Fibroblast of gingiva (primary cell): ENCODE measurements at regions not wholly inside any gene's neighbourhood (a gene's known extent, or its start where the extent isn't known, plus 50 kb on each side); places are given as distances from the start of the nearest gene placed in this dataset.
"Not testable (repeated sequence)": the region's sequence is repeated elsewhere in the genome, so short reads cannot be mapped to it uniquely, and the experiment has no call there.

ENCODE experiments used
- DNase-seq: peaks from one replicate; pipeline ENCODE4 v3.0.0-alpha.2; 2011; ENCODE audit warnings: low read depth

DNA sequence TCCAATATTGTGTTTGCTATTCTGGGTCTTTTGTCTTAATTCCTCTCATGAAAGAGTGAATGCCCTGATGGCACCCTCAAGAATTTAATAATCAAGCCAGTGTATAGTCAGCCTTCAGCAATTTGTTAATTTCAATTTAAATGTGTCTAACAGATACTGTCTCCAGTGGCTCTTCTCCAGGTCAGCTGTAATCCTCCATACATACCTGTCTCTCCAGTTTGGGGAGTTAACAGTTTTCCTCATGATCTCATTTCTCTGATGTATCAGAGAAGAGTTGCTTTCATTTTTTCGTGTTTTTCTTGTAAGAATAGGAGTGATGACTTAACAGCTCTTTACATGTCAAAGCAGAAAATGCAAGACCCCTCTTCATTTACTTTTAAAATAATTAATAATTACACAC is 500.3 kb upstream of the RORB start:
- DNase-seq = no peak

DNA sequence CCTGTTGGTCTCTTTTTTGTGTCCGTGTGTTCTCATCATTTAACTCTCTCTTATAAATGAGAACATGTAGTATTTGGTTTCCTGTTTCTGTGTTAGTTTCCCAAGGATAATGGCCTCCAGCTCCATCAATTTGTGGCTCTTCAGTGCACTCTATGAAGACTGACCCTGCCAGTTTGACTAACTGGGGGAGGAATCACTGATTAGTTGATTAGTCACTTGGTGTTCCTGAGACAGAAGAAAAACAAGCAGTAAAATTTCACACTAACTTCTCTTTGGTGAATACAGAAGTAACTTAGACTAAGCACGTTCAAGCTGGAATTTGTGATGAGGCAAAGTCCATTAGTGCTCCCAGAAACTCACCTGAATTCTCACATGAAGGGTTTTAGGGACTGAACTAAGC is 495.8 kb upstream of the RORB start:
- DNase-seq = no peak

DNA sequence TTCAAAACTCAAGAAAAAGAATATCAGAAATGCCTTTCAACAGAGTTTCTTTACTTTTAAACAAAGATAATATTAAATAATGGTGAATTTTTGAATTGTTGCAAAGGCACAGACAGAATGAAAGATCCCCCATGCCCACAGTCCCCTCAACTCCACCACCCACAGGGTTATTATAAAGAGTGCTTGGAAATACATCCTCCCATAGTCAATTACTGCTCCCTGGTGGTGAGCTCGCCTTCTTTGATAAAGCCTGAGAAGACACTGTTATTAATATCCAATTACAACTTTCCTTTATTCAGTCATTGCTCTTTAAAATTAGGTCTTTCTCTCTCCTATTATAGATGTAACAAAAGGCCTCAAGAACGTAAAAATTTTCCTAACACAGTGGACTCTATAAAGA is 490.2 kb upstream of the RORB start:
- no peak for DNase-seq

DNA sequence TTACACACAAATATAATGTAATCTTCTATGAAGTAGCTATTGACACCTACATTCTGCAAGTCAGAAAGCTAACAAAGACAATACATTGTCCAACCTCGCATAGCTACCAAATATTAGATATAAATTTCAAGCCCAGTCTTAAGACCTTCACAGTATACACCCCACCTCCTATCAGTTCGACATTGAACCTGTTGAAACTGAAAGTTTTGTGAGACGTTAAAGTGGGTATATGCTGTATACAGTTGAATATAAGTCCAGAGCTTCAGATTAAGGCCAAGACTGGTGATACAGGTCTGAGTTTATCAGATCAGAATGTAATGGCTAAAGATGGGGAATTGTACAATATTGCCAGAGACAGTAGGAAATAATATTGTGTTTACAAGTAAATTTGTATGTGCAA is 489.3 kb upstream of the RORB start:
- no peak for DNase-seq

DNA sequence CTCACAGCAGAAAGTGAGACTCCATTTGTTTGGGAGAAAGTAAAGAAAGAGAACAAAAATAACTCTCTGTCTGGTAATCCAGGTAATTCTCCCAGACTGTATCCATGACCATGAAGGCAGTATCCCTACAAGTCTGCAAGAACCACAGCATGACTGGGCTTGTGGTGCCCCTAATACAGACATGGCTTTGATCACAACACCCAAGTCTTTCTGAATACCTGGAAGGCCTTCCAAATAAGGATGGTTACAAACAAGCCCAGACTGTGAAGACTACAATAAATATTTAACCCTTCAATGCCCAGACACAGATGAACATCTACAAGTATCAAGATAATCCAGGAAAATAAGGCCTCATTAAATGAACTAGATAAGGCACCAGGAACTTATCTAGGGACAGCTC is 481.1 kb upstream of the RORB start:
- no peak for DNase-seq

DNA sequence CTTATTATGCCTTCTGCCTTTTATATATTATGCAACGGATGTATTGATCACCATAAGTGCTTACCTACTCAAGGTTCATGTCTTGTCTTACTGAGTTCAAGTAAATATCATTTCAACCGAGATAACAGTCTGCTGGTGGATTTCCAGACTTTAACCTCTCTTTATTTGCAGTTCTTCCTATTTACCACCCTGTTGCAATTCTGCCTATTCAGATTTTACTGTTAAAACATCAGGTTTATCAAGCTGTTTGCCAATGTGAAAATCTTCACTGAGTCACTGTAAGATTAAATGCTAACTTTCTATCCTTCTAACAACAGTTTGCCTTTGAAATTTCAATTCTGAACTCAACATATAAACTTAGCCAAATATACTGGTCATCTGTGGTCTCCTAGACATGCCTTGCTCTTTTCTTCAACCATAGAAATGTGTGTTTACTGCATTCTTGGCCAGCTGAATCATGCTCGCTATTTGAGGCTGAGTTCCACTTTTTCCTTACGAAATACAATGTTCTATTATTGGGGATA is 471.7 kb upstream of the RORB start:
- peak; percentile 87 for DNase-seq

DNA sequence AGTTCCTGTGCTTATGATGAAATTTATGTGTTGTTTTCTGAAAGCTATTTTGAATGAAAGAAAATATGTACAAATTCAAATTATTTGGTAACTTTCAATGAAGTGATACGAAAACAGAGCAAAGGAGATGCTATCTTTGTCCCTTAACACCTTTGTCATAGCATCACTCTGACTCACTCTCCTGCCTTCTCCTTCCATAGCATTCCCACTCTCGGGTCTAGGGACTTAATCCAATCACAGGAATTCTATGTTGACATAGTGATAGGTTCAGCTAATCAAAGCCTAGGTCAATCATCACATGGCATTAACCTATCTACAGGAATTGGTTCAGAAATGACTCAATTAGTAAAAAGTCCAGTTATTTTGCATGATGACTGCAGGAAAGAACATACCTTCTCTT is 464.7 kb upstream of the RORB start:
- no peak for DNase-seq

DNA sequence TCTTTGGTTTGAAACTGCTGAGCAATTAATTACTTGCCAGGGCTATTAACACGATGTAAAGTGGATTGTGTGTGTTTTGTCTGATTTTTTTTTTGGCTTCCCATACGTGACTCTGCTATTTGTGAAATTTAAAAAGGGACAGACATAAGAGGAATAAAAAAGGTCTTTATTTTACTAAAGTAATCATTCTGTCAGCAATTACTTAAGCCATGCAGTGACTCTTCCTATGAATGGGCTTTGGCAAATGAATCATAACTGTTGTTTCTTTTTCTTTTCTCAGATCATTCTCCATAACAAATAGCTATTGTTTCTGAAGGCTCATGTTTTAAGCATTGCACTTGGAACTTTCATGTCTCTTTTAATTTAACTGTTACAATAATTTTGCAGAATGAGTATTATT is 461.3 kb upstream of the RORB start:
- DNase-seq = no peak

DNA sequence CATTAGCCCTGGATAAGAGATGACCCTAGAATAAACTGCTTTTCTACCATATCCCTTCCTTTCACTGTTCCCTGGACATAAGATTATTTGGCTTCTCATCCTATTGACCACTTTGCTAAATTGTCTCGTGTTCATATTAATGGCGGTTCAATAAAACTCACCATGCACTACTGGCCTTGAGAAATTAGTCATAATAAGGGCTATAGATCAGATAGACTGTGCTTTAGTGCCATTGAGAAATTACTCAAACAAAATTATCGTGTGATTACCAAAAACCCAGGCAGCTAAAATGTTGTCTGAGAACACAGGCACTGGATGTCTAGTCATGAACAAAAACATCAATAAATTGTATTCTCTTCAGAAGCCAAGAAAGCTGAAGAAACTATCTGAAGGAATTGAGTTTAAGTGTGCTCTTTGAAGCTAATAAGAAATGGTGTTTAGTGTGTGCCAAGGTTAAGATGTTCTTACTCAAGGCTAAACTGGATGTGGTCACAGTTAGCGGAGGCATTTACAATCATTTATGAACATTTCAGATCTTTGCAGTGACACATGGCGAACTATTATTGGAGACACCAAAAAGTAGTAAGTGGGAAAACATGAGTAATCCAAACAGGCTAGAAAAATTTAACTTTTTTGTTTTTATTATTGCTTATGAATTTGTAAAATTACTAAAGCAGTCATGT is 460.4 kb upstream of the RORB start:
- no peak for DNase-seq

DNA sequence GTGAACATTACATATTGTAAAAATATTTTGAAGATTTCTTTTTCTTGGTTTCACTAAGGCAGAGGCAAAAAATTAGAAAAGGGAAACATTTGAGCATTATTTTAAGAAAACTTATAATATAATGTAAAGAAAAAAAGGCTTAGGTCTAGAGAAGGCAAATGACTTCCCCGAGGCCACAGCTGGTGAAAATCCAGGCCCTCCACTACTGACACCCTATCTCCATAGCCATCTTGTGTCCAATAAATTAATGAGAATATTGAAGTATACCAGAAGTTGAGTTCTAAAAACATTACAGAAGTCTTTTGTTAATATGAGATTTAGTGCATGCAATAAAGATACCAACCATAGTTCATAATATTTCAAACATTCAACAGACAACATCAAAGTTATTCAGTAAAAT is 459.9 kb upstream of the RORB start:
- DNase-seq = no peak

DNA sequence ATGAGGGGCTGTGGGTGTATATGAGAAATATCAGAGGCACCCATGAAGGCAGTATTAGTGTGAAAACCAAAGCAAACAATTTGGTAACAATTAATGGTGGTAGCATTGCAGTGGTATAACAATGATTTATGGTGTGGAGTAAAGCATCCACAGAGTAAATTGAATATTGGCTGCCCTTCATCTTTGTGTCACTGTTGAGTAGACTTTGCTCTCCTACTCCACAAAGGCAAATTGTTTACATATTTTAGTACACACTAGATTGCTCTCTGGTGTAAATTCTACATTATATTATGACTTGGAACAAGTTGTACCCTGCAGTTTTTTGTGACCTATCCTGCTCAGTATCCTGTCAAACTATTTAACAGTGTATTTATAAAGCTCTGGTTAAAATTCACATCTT is 455.5 kb upstream of the RORB start:
- DNase-seq = no peak

DNA sequence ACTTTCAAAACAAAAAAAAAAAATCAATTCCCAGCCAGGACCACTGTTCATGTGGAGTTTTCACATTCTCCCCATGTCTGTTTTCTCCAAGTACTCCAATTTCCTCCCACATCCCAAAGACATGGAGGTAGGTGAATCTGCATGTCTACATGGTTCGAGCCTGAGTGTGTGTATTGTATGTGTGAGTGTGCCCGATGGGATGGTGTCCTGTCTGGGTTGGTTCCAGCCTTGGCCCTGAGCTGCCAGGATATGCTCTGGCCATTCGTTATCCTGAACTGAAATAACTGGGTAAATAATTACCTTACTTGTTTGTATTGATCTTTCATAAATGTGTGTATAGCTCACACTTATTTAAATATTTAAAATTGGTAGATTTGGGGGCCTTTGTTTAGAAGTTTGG is 452.3 kb upstream of the RORB start:
- DNase-seq = no peak

DNA sequence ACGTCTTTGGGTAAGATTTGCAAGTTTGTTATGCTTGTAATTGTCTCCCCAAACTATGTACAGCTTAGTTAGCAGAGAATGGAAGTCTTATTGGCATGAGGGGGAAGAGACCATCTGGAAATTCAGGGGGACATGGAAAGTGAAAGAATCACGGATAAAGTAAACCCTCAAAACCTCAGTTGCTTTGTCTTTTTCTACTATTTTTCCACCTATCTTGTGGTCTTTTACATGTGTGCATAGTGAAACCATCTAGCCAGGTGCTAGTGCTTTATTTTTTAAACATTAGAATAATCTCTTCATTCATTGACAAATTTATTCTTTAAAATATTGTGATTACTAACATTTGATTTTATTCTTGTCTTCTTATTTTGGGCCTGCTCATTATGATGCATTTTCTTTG is 441.1 kb upstream of the RORB start:
- DNase-seq = no peak

DNA sequence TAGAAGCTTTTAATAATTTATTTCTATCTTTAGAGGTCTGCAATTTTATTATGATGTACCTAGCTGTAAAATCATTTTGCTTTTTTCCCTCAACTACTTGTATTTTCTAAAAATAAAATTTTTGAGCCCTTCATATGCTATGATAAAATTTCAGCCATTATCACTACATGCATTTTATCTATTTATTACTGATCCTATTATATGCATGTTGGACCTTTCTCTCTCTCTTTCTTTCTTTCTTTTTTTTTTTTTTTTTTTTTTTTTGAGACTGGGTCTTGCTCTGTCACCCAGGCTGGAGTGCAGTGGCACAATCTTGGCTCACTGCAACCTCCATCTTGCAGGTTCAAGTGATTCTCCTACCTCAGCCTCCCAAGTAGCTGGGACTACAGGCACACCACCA is 440.1 kb upstream of the RORB start:
- DNase-seq = not testable (repeated sequence)

DNA sequence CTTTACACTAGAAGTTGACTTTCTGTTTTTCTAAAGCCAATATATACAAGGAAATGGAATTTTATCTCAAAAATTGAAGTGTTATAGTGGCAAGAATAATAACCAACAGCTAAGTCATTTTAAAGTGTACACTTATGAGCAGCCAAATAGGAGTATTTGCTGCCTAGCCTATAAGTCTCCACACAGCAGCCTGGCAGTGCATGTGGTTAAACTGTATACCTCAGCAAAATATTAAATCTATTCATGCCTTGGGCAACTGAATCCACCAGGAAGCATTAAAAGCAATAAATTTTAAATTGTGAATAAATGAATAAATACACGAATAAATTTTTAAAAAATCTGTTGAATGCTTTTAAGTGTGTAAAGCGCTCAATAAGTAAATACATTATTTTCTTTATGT is 432.4 kb upstream of the RORB start:
- DNase-seq = no peak

DNA sequence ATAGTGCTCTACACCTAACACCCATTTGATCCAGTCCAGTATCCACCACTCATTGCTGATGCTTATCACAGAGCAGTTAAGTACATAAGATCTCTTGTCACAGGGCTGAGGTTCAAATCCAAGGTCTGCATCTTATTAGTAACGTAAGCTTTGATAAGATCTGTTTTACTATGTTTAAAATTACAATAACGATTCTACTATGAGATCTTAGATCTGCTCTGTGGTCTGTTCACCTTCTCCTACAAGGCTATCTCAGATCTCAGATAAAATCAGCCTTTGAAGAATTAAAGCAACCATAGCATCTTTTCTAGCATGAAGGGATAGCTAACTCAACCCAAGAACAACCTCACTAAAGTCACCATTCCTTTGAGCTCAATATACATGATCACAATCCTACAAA is 431.0 kb upstream of the RORB start:
- no peak for DNase-seq

DNA sequence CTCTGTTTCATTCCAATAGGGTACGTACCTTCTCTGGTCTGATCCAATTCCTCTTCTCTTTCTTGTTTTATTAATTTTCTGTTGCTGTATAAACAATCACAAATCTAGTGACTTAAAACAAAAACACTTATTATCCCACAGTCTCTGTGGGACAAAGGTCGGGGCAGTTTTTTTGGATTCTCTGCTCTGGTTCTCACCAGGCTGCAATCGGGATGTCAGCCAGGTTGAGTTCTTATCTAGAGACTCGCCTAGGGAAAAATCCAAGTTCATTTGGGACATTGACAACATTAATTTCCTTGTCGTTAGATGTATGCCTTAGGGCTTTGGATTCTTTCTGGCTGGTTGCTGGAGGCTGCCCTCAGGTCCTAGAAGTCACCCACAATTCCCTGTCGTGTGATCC is 430.5 kb upstream of the RORB start:
- no peak for DNase-seq

DNA sequence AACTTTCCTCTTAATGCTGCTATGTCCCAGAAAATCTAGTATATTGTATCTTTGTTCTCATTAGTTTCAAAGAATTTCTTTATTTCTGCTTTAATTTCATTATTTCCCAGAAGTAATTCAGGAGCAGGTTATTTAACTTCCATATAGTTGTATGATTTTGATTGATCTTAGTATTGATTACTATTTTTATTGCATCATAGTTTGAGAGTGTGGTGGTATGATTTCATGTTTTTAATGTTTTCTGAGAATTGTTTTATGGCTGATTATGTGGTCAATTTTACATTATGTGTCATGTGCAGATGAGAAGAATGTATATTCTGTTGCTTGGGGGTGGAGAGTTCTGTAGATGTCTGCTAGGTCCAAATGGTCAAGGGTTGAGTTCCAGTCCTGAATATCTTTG is 425.6 kb upstream of the RORB start:
- no peak for DNase-seq

DNA sequence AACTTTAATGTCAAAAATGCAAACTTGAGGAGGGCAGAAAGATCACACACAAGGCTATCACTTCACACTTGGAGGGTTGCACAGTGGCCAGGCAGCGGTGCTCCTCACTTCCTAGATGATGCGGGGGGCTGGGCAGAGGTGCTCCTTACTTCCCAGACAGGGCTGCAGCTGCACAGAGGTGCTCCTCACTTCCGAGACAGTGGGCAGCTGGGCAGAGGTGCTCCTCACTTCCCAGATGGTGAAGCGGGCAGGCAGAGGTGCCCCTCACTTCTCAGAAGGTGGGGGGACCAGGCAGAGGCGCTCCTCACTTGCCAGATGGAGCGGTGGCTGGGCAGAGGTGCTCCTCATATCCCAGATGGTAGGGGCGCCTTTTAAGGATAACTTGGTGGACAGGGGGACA is 423.2 kb upstream of the RORB start:
- DNase-seq = no peak

DNA sequence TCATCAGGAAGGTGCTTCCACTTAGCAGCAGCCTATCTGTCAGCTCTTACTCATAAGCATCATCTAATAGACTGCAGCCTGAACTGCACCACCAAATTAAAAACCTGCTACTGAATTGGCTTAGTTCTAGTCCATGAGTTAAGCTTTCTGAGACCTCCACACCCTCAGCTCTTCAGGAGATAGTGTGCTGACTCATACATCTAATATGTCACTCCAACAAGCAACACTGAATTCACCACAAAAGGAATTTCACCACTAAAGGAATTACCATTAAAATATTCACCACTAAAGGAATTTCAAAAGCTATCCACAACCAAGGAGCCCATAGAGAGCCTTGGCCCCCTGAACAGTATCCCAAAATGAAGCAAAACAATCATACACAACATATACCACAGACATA is 418.5 kb upstream of the RORB start:
- DNase-seq = peak; percentile 35

DNA sequence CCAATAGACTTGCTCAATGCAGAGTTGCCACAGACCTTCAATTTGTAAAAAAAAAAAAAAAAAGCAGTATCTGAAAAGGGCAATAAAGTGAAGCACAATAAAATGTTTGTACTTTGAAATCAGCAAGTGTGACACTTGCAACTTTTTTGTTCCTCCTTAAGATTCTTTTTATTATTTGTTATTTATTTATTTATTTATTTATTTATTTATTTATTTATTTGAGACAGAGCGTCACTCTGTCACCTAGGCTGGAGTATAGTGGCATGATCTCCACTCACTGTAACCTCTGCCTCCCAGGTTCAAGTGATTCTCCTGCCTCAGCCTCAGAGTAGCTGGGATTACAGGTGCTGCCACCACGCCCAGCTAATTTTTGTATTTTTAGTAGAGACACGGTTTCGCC is 416.5 kb upstream of the RORB start:
- not testable (repeated sequence) for DNase-seq

DNA sequence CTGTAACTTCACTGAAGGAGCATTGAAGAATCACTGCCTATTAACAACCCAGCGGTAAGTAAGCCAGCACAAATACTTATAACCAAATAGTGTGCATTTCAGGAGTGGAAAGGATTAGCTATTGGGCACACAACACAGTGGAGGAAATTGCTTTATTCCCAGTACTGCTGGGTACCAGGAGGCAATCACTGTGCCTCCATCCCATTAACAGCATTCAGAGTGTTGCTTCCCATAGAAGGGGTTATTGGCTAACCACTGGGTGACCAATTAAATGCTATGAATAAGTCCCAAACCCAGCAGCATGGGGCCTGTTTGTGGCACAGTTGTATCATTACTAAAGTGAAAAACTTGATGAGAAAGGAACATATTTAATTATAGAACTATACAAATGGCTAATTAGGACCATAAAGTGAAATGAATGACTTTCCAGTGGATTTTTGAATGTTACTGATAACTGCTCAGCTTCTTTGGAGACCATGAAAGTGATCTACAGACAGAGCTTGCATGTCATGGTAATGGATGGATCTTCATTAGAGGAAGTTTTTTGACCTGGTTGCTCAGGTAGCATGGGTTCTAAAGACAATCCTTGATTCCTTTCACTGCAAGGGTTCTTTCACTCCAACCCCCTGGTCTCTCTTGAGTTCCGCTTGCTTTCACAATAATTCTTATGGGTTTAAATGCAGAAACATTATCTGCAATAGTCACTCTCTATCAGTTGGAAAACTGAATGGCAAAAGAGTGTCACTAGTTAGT is 413.3 kb upstream of the RORB start:
- no peak for DNase-seq

DNA sequence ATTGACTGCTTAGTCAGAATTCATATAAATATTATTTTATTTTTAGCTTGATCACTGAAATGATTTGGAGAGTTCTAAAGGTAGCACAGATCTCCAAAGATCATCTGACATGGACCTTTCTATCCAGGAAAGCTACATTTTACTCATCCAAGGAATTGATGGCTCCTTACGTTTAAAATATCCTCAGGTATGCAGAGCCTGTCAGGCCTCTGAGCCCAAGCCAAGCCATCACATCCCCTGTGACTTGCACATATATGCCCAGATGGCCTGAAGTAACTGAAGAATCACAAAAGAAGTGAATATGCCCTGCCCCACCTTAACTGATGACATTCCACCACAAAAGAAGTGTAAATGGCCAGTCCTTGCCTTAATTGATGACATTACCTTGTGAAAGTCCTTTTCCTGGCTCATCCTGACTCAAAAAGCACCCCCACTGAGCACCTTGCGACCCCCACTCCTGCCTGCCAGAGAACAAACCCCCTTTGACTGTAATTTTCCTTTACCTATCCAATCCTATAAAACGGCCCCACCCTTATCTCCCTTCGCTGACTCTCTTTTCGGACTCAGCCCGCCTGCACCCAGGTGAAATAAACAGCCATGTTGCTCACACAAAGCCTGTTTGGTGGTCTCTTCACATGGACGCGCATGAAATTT is 411.6 kb upstream of the RORB start:
- DNase-seq = not testable (repeated sequence)
